Osteocyte (in vitro differentiated cells): ENCODE measurements at regions not wholly inside any gene's neighbourhood (a gene's known extent, or its start where the extent isn't known, plus 50 kb on each side); places are given as distances from the start of the nearest gene placed in this dataset.
"Not testable (repeated sequence)": the region's sequence is repeated elsewhere in the genome, so short reads cannot be mapped to it uniquely, and the experiment has no call there.

Experiments
- DNase-seq: peaks from one replicate; pipeline ENCODE4 v3.0.0; 2021; ENCODE audit warnings: mixed read lengths; ENCODE audit not compliant: unreplicated experiment; ENCODE audit errors: extremely low spot score
- H3K27ac Mint-ChIP-seq: one replicate; pipeline ENCODE4 v1.8.0; 2021; ENCODE audit warnings: mild to moderate bottlenecking, mixed read lengths; ENCODE audit not compliant: unreplicated experiment
- H3K27me3 Mint-ChIP-seq: one replicate; pipeline ENCODE4 v1.8.0; 2021; ENCODE audit warnings: mixed read lengths; ENCODE audit not compliant: unreplicated experiment
- H3K36me3 Mint-ChIP-seq: one replicate; pipeline ENCODE4 v1.8.0; 2021; ENCODE audit warnings: mixed read lengths; ENCODE audit not compliant: unreplicated experiment
- H3K4me1 Mint-ChIP-seq: one replicate; pipeline ENCODE4 v1.8.0; 2021; ENCODE audit warnings: mixed read lengths; ENCODE audit not compliant: unreplicated experiment
- H3K4me3 Mint-ChIP-seq: one replicate; pipeline ENCODE4 v1.8.0; 2021; ENCODE audit warnings: mild to moderate bottlenecking, moderate library complexity, mixed read lengths; ENCODE audit not compliant: unreplicated experiment
- H3K9me3 Mint-ChIP-seq: one replicate; pipeline ENCODE4 v1.8.0; 2021; ENCODE audit warnings: mixed read lengths; ENCODE audit not compliant: unreplicated experiment
- CTCF ChIP-seq: fragments of 200-600 bp; sonication (generic); IDR thresholded peaks from 2 replicates; pipeline ENCODE4 v1.5.0; 2021; ENCODE audit warnings: antibody characterized with exemption, mild to moderate bottlenecking, moderate library complexity

- TF ChIP-seq CTCF: no peak
- no peak overlapping the region for H3K4me3 Mint-ChIP-seq
- H3K9me3 Mint-ChIP-seq: peaks cover 6% of the 10 kb centered on the region
- no peak for DNase-seq
- H3K36me3 Mint-ChIP-seq: no peaks in the 10 kb centered on the region
- H3K4me1 Mint-ChIP-seq: no peaks in the 10 kb centered on the region
- H3K27me3 Mint-ChIP-seq: peaks cover 8% of the 10 kb centered on the region
- no peak overlapping the region for H3K27ac Mint-ChIP-seq
Measured at GRCh38 chr17:74135391-74136167, 67.9 kb upstream of the RPL38 start.

DNA sequence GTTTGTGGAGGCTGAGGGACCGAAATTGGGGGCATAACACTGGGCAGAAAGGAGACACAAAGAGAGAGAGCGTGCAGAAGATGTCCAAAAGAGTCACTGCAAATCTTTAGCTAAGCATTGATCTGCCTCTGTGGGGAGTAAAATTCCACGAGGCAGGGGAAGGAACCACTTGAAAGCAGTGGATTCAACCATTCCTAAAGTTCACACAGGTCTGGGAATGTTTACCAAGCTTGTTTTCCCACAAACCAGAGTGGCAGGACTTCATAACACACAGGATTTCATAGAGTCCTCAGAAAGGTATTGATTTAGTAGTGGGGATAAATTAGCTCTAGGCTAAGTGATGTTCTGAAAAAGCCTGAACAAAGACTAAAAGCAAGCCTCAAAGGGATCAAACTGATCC is 66.1 kb upstream of the RPL38 start:
- H3K27ac Mint-ChIP-seq: no peak overlapping the region
- no peak for DNase-seq
- H3K27me3 Mint-ChIP-seq: peaks cover 8% of the 10 kb centered on the region
- no peak overlapping the region for H3K4me3 Mint-ChIP-seq
- no peaks in the 10 kb centered on the region for H3K36me3 Mint-ChIP-seq
- peaks cover 20% of the 10 kb centered on the region for H3K9me3 Mint-ChIP-seq
- no peak for TF ChIP-seq CTCF
- no peaks in the 10 kb centered on the region for H3K4me1 Mint-ChIP-seq

DNA sequence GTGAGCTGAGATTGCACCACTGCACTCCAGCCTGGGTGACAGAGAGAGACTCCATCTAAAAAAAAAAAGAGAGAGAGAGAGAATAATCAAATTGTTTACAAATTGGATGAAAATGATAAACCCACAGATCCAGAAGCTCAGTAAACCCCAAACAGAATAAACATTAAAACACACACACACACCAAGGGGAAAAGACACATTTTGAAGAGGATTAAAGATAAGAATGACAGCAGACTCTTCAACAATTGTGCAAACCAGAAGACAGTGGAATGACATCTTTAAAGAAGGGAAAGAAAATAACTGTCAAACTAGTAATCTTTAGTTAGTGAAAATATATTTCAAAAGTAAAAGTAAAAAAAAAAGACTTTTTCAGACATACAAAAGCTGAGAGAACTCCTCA is 64.4 kb upstream of the RPL38 start:
- Mint-ChIP-seq H3K4me3 (no peak overlapping the region), H3K27ac (no peak overlapping the region)

GRCh38 chr17:74140282-74140681 is 63.2 kb upstream of the RPL38 start:
- Mint-ChIP-seq H3K27ac (no peak overlapping the region), H3K27me3 (peaks cover 8% of the 10 kb centered on the region), H3K4me3 (no peak overlapping the region), H3K4me1 (no peaks in the 10 kb centered on the region), H3K36me3 (no peaks in the 10 kb centered on the region), H3K9me3 (peaks cover 28% of the 10 kb centered on the region)
- no peak for DNase-seq
- TF ChIP-seq CTCF: no peak

More for the DNA sequence above, 64.4 kb upstream of the RPL38 start:
- no peak for DNase-seq
- TF ChIP-seq CTCF: no peak
- Mint-ChIP-seq H3K27me3 (peaks cover 8% of the 10 kb centered on the region), H3K4me1 (no peaks in the 10 kb centered on the region), H3K9me3 (peaks cover 24% of the 10 kb centered on the region), H3K36me3 (no peaks in the 10 kb centered on the region)

- Mint-ChIP-seq H3K9me3 (peaks cover 28% of the 10 kb centered on the region), H3K27me3 (peaks cover 7% of the 10 kb centered on the region), H3K4me3 (no peak overlapping the region), H3K4me1 (no peaks in the 10 kb centered on the region), H3K36me3 (no peaks in the 10 kb centered on the region), H3K27ac (no peak overlapping the region)
- DNase-seq: no peak
- TF ChIP-seq CTCF: no peak
Measured at GRCh38 chr17:74141612-74142011, 61.9 kb upstream of the RPL38 start.

GRCh38 chr17:74143318-74143717 is 60.2 kb upstream of the RPL38 start:
- H3K27ac Mint-ChIP-seq, H3K4me3 Mint-ChIP-seq, H3K36me3 Mint-ChIP-seq, H3K4me1 Mint-ChIP-seq, H3K27me3 Mint-ChIP-seq: not testable (repeated sequence)
- H3K9me3 Mint-ChIP-seq: peaks cover 28% of the 10 kb centered on the region
- DNase-seq: peak; percentile 8
